B cell (primary cell): ENCODE measurements at regions not wholly inside any gene's neighbourhood (a gene's known extent, or its start where the extent isn't known, plus 50 kb on each side); places are given as distances from the start of the nearest gene placed in this dataset.

Source experiments
- ATAC-seq: fragments of 200-7000 bp; cut with Tn5 transposase; one replicate; pipeline ENCODE4 v1.10.0; 2021; ENCODE audit warnings: low read depth, mild to moderate bottlenecking, moderate number of reproducible peaks, moderate library complexity
- CTCF ChIA-PET: fragments of 350-600 bp; sonication (Branson Sonifier 250); formaldehyde crosslinking; loops from one replicate; lab custom pipeline; 2021; ENCODE audit warnings: antibody characterized with exemption, inconsistent platforms; lab: Charles Lee
- POLR2A ChIA-PET: fragments of 350-600 bp; sonication (Branson Sonifier 250); formaldehyde crosslinking; loops from one replicate; lab custom pipeline; 2021; ENCODE audit warnings: antibody characterized with exemption; lab: Charles Lee
- DNase-seq: peaks from one replicate; pipeline ENCODE4 v3.0.0; 2013
- H2AFZ ChIP-seq: 2 replicates; pipeline ENCODE4 v1.6.1; 2012; ENCODE audit warnings: mild to moderate bottlenecking, low read depth, low read length; ENCODE audit not compliant: insufficient read depth, poor library complexity, severe bottlenecking
- H3K27ac ChIP-seq, 2 donors: 1 replicate in 1 of 2; 2 replicates in 1 of 2; pipeline ENCODE4 v1.5.1; 2012 to 2013; ENCODE audit warnings: low read length in 2 of 2, mild to moderate bottlenecking in 2 of 2, moderate library complexity in 1 of 2
- H3K27me3 ChIP-seq, 4 experiments: fragments of 200-600 bp in 1 of 4; sonication (generic) in 1 of 4; replicated peaks in 1 of 4; 1 replicate in 2 of 4; 2 replicates in 2 of 4; pipeline versions ENCODE4 v1.6.1 to v1.7.0; 2013 to 2016; ENCODE audit warnings: low read length in 3 of 4, mild to moderate bottlenecking in 2 of 4, mixed read lengths in 1 of 4, moderate library complexity in 1 of 4; ENCODE audit not compliant: insufficient read depth in 4 of 4, control insufficient read depth in 3 of 4; ENCODE audit errors: control extremely low read depth in 1 of 4
- H3K36me3 ChIP-seq, 2 experiments: replicated peaks in 1 of 2; 1 replicate in 1 of 2; 2 replicates in 1 of 2; pipeline versions ENCODE4 v1.6.1 to v1.7.1; 2013; ENCODE audit warnings: low read length in 1 of 2; ENCODE audit not compliant: insufficient read depth in 2 of 2, control insufficient read depth in 1 of 2; ENCODE audit errors: control extremely low read depth in 1 of 2, extremely low read depth in 1 of 2
- H3K4me1 ChIP-seq, 2 donors: fragments of 200-600 bp in 1 of 2; sonication (generic) in 1 of 2; 1 replicate in 1 of 2; 2 replicates in 1 of 2; pipeline versions ENCODE4 v1.5.1 to v1.6.1; 2013 to 2017; ENCODE audit warnings: low read length in 2 of 2; ENCODE audit not compliant: control insufficient read depth in 2 of 2, insufficient read depth in 2 of 2
- H3K4me2 ChIP-seq: replicated peaks from 2 replicates; pipeline ENCODE3; 2012; ENCODE audit warnings: mild to moderate bottlenecking, low read depth, low read length; ENCODE audit not compliant: poor library complexity, severe bottlenecking
- H3K4me3 ChIP-seq, 5 experiments: fragments of 200-600 bp in 1 of 5; sonication (generic) in 1 of 5; 1 replicate in 3 of 5; 2 replicates in 2 of 5; pipeline versions ENCODE4 v1.5.1 to v1.7.0; 2011 to 2016; ENCODE audit warnings: low read length in 4 of 5, mild to moderate bottlenecking in 4 of 5, low read depth in 2 of 5, control low read depth in 1 of 5, moderate library complexity in 1 of 5; ENCODE audit not compliant: insufficient read depth in 1 of 5; ENCODE audit errors: control extremely low read depth in 1 of 5, extremely low read depth in 1 of 5
- H3K79me2 ChIP-seq: fragments of 200-600 bp; sonication (generic); one replicate; pipeline ENCODE4 v1.6.0; 2016; ENCODE audit warnings: low read length; ENCODE audit not compliant: control insufficient read depth, insufficient read depth
- H3K9ac ChIP-seq: fragments of 200-600 bp; sonication (generic); 2 replicates; pipeline ENCODE4 v1.6.1; 2017; ENCODE audit warnings: mild to moderate bottlenecking, low read length, moderate library complexity
- H3K9me3 ChIP-seq, 3 donors: one replicate each; pipeline versions ENCODE4 v1.6.1 to v1.7.1; 2013; ENCODE audit warnings: low read length in 2 of 3; ENCODE audit not compliant: control insufficient read depth in 2 of 3, insufficient read depth in 1 of 3; ENCODE audit errors: control extremely low read depth in 1 of 3
- H4K20me1 ChIP-seq: 2 replicates; pipeline ENCODE4 v1.6.0; 2012; ENCODE audit warnings: mild to moderate bottlenecking, low read length; ENCODE audit not compliant: insufficient read depth, control insufficient read depth, poor library complexity, severe bottlenecking
- H3K27ac Mint-ChIP-seq: one replicate; pipeline ENCODE4 v1.8.0; 2021; ENCODE audit warnings: mixed read lengths
- H3K27me3 Mint-ChIP-seq: one replicate; pipeline ENCODE4 v1.8.0; 2021; ENCODE audit warnings: mixed read lengths
- H3K4me1 Mint-ChIP-seq: one replicate; pipeline ENCODE4 v1.8.0; 2021; ENCODE audit warnings: mixed read lengths
- H3K4me3 Mint-ChIP-seq: one replicate; pipeline ENCODE4 v1.8.0; 2021; ENCODE audit warnings: mixed read lengths
- H3K9me3 Mint-ChIP-seq: one replicate; pipeline ENCODE4 v1.8.0; 2022; ENCODE audit warnings: mixed read lengths; ENCODE audit not compliant: insufficient read depth
- CTCF ChIP-seq: fragments of 200-600 bp; IDR thresholded peaks from one replicate; pipeline ENCODE4 v1.8.0; 2022; ENCODE audit warnings: antibody characterized with exemption, mild to moderate bottlenecking
- EZH2 ChIP-seq: IDR thresholded peaks from 2 replicates; pipeline ENCODE4 v1.6.1; 2012; ENCODE audit warnings: borderline replicate concordance, low read depth, mild to moderate bottlenecking, moderate library complexity, low read length; ENCODE audit not compliant: insufficient read depth, poor library complexity, severe bottlenecking
- WGBS: methylation state at CpG from one replicate; pipeline ENCODE4 v1.1.5; 2013; ENCODE audit warnings: missing lambda C conversion rate; ENCODE audit not compliant: insufficient coverage; 5-methylcytosine and 5-hydroxymethylcytosine counted together
- intact Hi-C: fragments of 100-400 bp; cut with micrococcal nuclease; formaldehyde crosslinking; loops from one replicate; pipeline ENCODE4 v1.10.0; 2022

GRCh38 chr2:239723486-239724193 lies 301.5 kb downstream of the NDUFA10 start:
- Histone ChIP-seq H3K4me3 (no peak overlapping the region), H3K27ac (no peak overlapping the region), H3K79me2 (no peaks in the 10 kb centered on the region), H3K36me3 (no peaks in the 10 kb centered on the region), H3K4me1 (no peaks in the 10 kb centered on the region), H3K27me3 (no peaks in the 10 kb centered on the region), H3K9me3 (no peaks in the 10 kb centered on the region), H3K4me2 (no peak overlapping the region), H2AFZ (no peak overlapping the region), H3K9ac (no peak overlapping the region), H4K20me1 (no peaks in the 10 kb centered on the region)
- no peak overlapping the region for H3K4me3 Mint-ChIP-seq
- H3K4me1 Mint-ChIP-seq = no peaks in the 10 kb centered on the region
- POLR2A ChIA-PET = no interaction called here
- no peaks in the 10 kb centered on the region for H3K9me3 Mint-ChIP-seq
- no peak for TF ChIP-seq CTCF
- no peak for TF ChIP-seq EZH2
- 93% methylated on average over 9 of the region's 9 CpGs for WGBS
- H3K27me3 Mint-ChIP-seq = no peaks in the 10 kb centered on the region
- DNase-seq (no peak), ATAC-seq (no peak)
- CTCF ChIA-PET = no interaction called here
- intact Hi-C loops = no loop called here
- H3K27ac Mint-ChIP-seq = no peak overlapping the region

- H3K4me3 ChIP-seq = no peak overlapping the region
- no peaks in the 10 kb centered on the region for H3K36me3 ChIP-seq
- H2AFZ ChIP-seq = no peak overlapping the region
- no peaks in the 10 kb centered on the region for H3K27me3 ChIP-seq
- no peaks in the 10 kb centered on the region for H3K9me3 ChIP-seq
- POLR2A ChIA-PET = no interaction called here
- H4K20me1 ChIP-seq = no peaks in the 10 kb centered on the region
- no peak for TF ChIP-seq EZH2
- TF ChIP-seq CTCF = no peak
- DNase-seq = no peak
- ATAC-seq = no peak
- H3K4me1 Mint-ChIP-seq = no peaks in the 10 kb centered on the region
- no peak overlapping the region for H3K4me3 Mint-ChIP-seq
- no peak overlapping the region for H3K9ac ChIP-seq
- no peaks in the 10 kb centered on the region for H3K4me1 ChIP-seq
- H3K27ac ChIP-seq = no peak overlapping the region
- H3K4me2 ChIP-seq = no peak overlapping the region
- WGBS = 92% methylated on average over 16 of the region's 16 CpGs
- H3K27me3 Mint-ChIP-seq = no peaks in the 10 kb centered on the region
- intact Hi-C loops = no loop called here
- CTCF ChIA-PET = interaction anchor here (0.7 kb wide), 1 partner anchor 515 kb away, joined by 3 read pairs; no protein-coding TSS in a partner anchor
- H3K79me2 ChIP-seq = no peaks in the 10 kb centered on the region
- H3K9me3 Mint-ChIP-seq = no peaks in the 10 kb centered on the region
- H3K27ac Mint-ChIP-seq = no peak overlapping the region
Measured at GRCh38 chr2:239722760-239723470, 302.2 kb downstream of the NDUFA10 start.
